ENCODE measurements at regions not wholly inside any gene's neighbourhood (a gene's known extent, or its start where the extent isn't known, plus 50 kb on each side); places are given as distances from the start of the nearest gene placed in this dataset.

DNA sequence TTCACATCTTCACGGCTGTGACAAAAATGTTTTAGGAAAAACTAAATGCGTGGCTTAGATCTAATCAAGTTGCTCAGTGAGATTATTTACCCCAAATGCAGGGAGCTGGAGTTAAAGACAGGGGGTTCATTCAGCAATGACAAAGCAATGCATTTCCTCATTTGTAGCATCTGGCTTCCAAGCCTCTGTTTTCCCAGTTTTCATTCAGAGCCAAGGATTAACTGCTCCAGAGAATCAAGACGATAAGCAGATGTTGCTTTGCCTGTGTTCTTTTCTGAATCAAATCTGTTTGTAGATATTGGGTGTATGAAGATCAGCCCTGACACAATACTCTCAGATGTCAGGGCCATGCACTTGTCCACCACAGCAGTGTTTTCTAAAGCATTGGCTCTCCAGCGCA, 147.4 kb upstream of the SIX2 start:
- no peak for TF ChIP-seq CTCF (IDR thresholded peaks at IDR 0.05)
- no peak for TF ChIP-seq EP300 (IDR thresholded peaks at IDR 0.05)
- Histone ChIP-seq H3K27me3 (no peaks in the 10 kb centered on the region), H3K4me3 (no peak overlapping the region), H3K27ac (no peak overlapping the region), H3K4me1 (ENCODE audit: insufficient read depth) (no peaks in the 10 kb centered on the region), H3K36me3 (no peaks in the 10 kb centered on the region), H3K9me3 (no peaks in the 10 kb centered on the region)
- intact Hi-C loops (cut with DNase I), result no loop called here
- no peak for DNase-seq
- 54 to 76% (median 63%) methylated on average over 4 of the region's 4 CpGs for WGBS, 3 donors

- H3K27me3 ChIP-seq, result no peaks in the 10 kb centered on the region
- no peaks in the 10 kb centered on the region for H3K36me3 ChIP-seq
- H3K4me1 ChIP-seq (ENCODE audit: insufficient read depth), result no peaks in the 10 kb centered on the region
- TF ChIP-seq CTCF (IDR thresholded peaks at IDR 0.05) (no peak), EP300 (IDR thresholded peaks at IDR 0.05) (no peak), POLR2A (IDR thresholded peaks at IDR 0.05) (no peak)
- 69 to 83% (median 74%) methylated on average over 4 of the region's 4 CpGs for WGBS, 3 donors
- no peak overlapping the region for H3K4me3 ChIP-seq
- DNase-seq, result no peak
- H3K9me3 ChIP-seq, result no peaks in the 10 kb centered on the region
- no peak overlapping the region for H3K27ac ChIP-seq
- intact Hi-C loops (cut with DNase I), result no loop called here
These were observed 145.4 kb upstream of the SIX2 start for GRCh38 chr2:45154606-45155155.

DNA sequence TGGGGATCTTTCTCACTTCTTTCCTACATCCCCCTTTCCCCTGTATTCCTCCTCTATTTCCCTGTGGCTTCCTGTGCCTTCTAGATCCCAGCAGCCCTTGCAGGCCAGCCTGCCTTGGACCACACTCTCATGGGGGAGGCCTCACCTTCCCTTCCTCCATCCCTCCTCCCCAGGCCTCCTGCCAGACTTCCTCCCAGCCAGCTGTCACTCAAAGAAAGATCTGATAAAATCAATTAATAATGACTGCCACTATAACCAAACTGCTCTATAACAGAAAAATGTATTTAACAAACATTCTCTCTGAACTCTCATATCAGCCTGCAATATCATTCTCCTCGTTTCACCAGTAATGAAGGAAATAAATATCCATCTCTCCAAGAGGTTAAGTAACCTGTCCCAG, 144.9 kb upstream of the SIX2 start:
- Histone ChIP-seq H3K4me3 (no peak overlapping the region), H3K27me3 (no peaks in the 10 kb centered on the region), H3K36me3 (no peaks in the 10 kb centered on the region), H3K4me1 (ENCODE audit: insufficient read depth) (no peaks in the 10 kb centered on the region), H3K27ac (no peak overlapping the region), H3K9me3 (no peaks in the 10 kb centered on the region)
- WGBS, 3 donors, result 22 to 43% (median 36%) methylated on average over 1 of the region's 1 CpG
- DNase-seq, result no peak
- TF ChIP-seq CTCF (IDR thresholded peaks at IDR 0.05) (no peak), EP300 (IDR thresholded peaks at IDR 0.05) (no peak), POLR2A (IDR thresholded peaks at IDR 0.05) (no peak)
- intact Hi-C loops (cut with DNase I), result no loop called here

GRCh38 chr2:45153121-45153520, 143.9 kb upstream of the SIX2 start:
- Histone ChIP-seq H3K9me3 (no peaks in the 10 kb centered on the region), H3K36me3 (no peaks in the 10 kb centered on the region), H3K27me3 (no peaks in the 10 kb centered on the region), H3K4me3 (no peak overlapping the region), H3K27ac (no peak overlapping the region), H3K4me1 (ENCODE audit: insufficient read depth) (no peaks in the 10 kb centered on the region)
- no peak for DNase-seq
- intact Hi-C loops (cut with DNase I), result no loop called here
- WGBS, 3 donors, result 78 to 85% (median 82%) methylated on average over 10 of the region's 10 CpGs
- TF ChIP-seq EP300 (IDR thresholded peaks at IDR 0.05), result no peak
- TF ChIP-seq POLR2A (IDR thresholded peaks at IDR 0.05), result no peak
- no peak for TF ChIP-seq CTCF (IDR thresholded peaks at IDR 0.05)

All from ovary (tissue), 7 donors.